ENCODE measurements at regions not wholly inside any gene's neighbourhood (a gene's known extent, or its start where the extent isn't known, plus 50 kb on each side); places are given as distances from the start of the nearest gene placed in this dataset.

DNA sequence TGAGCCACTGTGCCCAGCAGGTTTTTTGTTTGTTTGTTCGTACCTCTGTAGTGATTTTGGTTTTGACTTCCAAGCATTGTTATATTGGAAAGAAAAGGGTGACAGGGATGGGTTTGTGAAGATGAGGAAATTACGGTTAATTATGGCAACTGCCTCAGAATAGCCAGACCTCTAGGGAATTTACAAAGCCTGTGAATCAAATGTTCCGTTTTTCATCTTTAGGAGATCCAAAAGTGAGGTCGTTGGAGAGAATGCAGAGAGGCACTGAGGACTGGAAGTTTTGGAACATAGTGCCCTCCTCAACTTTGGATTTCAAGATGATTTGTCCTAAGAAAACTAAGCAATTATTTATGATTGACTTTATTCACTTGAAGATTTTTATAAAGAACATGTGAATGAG, 54.5 kb upstream of the EVL start:
- intact Hi-C loops (cut with DNase I), result no loop called here
- Histone ChIP-seq H3K4me1 (replicated peaks in 1 of 2) (peaks cover 5 to 31% of the 10 kb centered on the region in 2 donors), H3K36me3 (replicated peaks in 1 of 2) (no peaks in the 10 kb centered on the region), H3K27me3 (no peaks in the 10 kb centered on the region), H3K4me3 (no peak overlapping the region), H3K27ac (peak overlapping the region in 2 of 5 donors; percentile 11 to 23), H3K9me3 (replicated peaks in 1 of 3) (no peaks in the 10 kb centered on the region)
- TF ChIP-seq, protein P1, sequence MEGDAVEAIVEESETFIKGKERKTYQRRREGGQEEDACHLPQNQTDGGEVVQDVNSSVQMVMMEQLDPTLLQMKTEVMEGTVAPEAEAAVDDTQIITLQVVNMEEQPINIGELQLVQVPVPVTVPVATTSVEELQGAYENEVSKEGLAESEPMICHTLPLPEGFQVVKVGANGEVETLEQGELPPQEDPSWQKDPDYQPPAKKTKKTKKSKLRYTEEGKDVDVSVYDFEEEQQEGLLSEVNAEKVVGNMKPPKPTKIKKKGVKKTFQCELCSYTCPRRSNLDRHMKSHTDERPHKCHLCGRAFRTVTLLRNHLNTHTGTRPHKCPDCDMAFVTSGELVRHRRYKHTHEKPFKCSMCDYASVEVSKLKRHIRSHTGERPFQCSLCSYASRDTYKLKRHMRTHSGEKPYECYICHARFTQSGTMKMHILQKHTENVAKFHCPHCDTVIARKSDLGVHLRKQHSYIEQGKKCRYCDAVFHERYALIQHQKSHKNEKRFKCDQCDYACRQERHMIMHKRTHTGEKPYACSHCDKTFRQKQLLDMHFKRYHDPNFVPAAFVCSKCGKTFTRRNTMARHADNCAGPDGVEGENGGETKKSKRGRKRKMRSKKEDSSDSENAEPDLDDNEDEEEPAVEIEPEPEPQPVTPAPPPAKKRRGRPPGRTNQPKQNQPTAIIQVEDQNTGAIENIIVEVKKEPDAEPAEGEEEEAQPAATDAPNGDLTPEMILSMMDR (IDR thresholded peaks at IDR 0.05), result no peak
- TF ChIP-seq POLR2A (IDR thresholded peaks at IDR 0.05), result no peak
- no peak for DNase-seq
- 61 to 81% (median 65%) methylated on average over 4 of the region's 4 CpGs for WGBS, 4 donors

DNA sequence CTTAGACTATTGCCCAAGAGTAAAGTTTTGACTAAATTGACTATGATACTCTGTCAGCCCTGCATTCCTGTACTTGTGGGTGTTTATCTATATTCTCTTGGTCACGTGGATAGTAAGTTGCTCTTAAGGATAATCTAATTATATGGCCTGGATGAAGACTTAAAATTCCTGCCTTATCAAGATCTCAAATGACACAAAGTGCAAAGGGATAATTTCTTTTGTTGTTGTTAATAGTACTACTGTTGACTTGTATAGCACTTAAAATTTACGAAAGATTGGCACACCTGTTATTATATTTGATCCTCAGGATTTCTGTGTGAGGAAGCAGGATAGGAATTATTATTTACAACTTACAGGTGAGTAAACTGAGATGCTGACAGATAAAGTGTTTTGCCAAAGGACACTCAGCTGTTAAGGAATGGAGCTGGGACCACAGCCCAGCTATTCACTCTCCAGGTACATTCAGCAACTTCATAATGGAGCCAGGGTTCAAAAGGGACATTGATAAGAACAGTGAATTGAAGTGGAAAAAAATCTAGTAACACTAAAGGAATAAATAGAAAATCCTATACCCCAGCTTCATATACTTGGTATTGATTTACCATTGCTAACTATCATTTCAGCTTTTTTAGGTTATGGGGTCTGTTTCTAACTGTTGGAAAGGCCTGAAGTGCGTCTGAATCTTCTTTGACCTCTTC, 53.4 kb upstream of the EVL start:
- 88 to 91% (median 89%) methylated on average over 3 of the region's 3 CpGs for WGBS, 4 donors
- Histone ChIP-seq H3K4me3 (no peak overlapping the region), H3K36me3 (replicated peaks in 1 of 2) (no peaks in the 10 kb centered on the region), H3K9me3 (replicated peaks in 1 of 3) (no peaks in the 10 kb centered on the region), H3K27ac (peak overlapping the region in 2 of 5 donors; percentile 20 to 35), H3K27me3 (no peaks in the 10 kb centered on the region), H3K4me1 (replicated peaks in 1 of 2) (peaks cover 5 to 32% of the 10 kb centered on the region in 2 donors)
- no peak for DNase-seq
- TF ChIP-seq POLR2A (IDR thresholded peaks at IDR 0.05), result no peak
- TF ChIP-seq, protein P1 (IDR thresholded peaks at IDR 0.05), result no peak
- intact Hi-C loops (cut with DNase I), result no loop called here

DNA sequence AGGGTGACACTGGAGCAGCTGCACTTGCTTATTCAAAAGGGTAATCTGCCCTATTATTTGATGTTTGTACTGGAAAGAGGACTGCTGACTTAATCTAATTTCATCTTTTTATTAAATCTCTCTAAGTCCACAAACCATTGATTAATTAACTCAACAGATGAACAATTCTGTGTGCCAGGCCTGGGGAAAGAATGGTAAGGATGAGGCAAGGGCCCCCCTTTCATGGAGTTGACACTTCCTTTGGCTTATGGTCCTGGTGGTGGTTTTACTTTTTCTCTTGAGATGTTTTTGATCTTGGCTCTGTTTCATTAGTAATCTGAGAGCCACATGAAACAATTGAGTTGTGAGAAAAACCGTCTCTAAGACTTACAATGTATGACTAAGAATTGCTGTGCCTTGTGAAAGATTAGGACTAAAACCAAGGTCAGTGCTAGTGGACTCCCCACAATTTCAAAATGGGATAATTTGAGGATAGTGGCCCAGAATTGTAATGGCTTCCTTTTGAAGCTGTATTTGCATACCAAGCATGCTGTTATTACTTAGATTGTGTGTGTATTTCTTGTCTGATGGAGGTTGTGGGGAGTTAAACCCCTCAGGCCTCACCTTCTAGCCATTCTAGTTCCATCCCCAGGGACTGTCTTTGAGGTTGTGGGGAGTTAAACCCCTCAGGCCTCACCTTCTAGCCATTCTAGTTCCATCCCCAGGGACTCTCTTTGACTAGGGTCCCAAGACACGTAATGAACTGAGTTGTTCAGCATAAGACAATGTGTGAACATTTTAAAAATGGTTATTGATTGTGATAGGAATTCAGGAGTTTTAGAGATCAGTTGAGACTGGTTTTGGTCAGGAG, 52.5 kb upstream of the EVL start:
- WGBS, 4 donors, result 60 to 63% (median 62%) methylated on average over 2 of the region's 2 CpGs
- H3K9me3 ChIP-seq (replicated peaks in 1 of 3), result no peaks in the 10 kb centered on the region

DNA sequence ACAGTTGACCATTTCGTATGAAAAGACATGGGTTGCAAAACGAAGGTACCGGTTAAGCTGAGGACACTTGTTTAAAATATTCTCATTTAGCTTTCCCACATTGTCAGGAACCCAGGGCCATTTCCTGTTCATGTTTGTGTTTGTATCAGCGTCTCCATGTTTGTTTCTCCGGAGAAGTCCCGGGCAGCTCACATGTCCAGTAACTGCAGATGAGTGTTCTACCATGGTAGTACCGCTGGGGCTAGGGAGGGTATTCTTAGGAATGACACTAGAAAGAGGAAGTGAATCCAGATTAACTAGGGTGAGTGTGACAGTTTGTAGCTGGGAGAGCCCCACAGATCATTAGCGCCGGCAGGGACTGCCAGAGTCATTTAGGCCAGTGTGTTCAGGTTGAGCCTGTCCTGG, 50.0 kb upstream of the EVL start:
- intact Hi-C loops (cut with DNase I), result no loop called here
- Histone ChIP-seq H3K36me3 (replicated peaks in 1 of 2) (no peaks in the 10 kb centered on the region), H3K4me1 (replicated peaks in 1 of 2) (peaks cover 8 to 54% of the 10 kb centered on the region in 2 donors), H3K4me3 (no peak overlapping the region), H3K27me3 (no peaks in the 10 kb centered on the region), H3K9me3 (replicated peaks in 1 of 3) (no peaks in the 10 kb centered on the region), H3K27ac (peak overlapping the region in 1 of 5 donors; percentile 64)
- no peak for TF ChIP-seq POLR2A (IDR thresholded peaks at IDR 0.05)
- whole genome bisulfite sequencing, 4 donors, result 67 to 80% (median 70%) methylated on average over 9 of the region's 9 CpGs
- DNase-seq, result peak in 2 of 7 donors; percentile 21 to 55

More for the DNA sequence above, 52.5 kb upstream of the EVL start:
- Histone ChIP-seq H3K36me3 (replicated peaks in 1 of 2) (no peaks in the 10 kb centered on the region), H3K27ac (peak overlapping the region in 2 of 5 donors; percentile 20 to 35), H3K4me1 (replicated peaks in 1 of 2) (peaks cover 5 to 32% of the 10 kb centered on the region in 2 donors), H3K27me3 (no peaks in the 10 kb centered on the region), H3K4me3 (no peak overlapping the region)
- DNase-seq, result no peak
- intact Hi-C loops (cut with DNase I), result no loop called here
- TF ChIP-seq POLR2A (IDR thresholded peaks at IDR 0.05), result no peak
- TF ChIP-seq, protein P1 (IDR thresholded peaks at IDR 0.05), result no peak

Measured in adrenal gland (tissue), 9 donors.